CD14-positive monocyte (primary cell): ENCODE measurements at regions not wholly inside any gene's neighbourhood (a gene's known extent, or its start where the extent isn't known, plus 50 kb on each side); places are given as distances from the start of the nearest gene placed in this dataset.

ENCODE experiments used
- DNase-seq, 3 donors: peaks; one replicate each; pipeline ENCODE4 v3.0.0-alpha.2; 2011 to 2022
- H2AFZ ChIP-seq: 2 replicates; pipeline ENCODE4 v1.6.0; 2012; ENCODE audit warnings: mild to moderate bottlenecking, low read depth, low read length, inconsistent platforms; ENCODE audit not compliant: insufficient read depth, poor library complexity, severe bottlenecking
- H3K27ac ChIP-seq, 2 donors: 1 replicate in 1 of 2; 2 replicates in 1 of 2; pipeline ENCODE4 v1.5.1; 2012 to 2013; ENCODE audit warnings: low read length in 2 of 2, control low read depth in 1 of 2, inconsistent platforms in 1 of 2, low read depth in 1 of 2, mild to moderate bottlenecking in 1 of 2
- H3K27me3 ChIP-seq, 2 donors: one replicate each; pipeline versions ENCODE4 v1.6.0 to v1.6.1; 2011 to 2013; ENCODE audit warnings: low read length in 2 of 2; ENCODE audit not compliant: control insufficient read depth in 2 of 2, insufficient read depth in 2 of 2
- H3K36me3 ChIP-seq, 2 donors: replicated peaks in 1 of 2; 1 replicate in 1 of 2; 2 replicates in 1 of 2; pipeline versions ENCODE4 v1.5.1 to v1.6.1; 2012 to 2013; ENCODE audit warnings: low read length in 2 of 2, control low read depth in 1 of 2, inconsistent platforms in 1 of 2, mild to moderate bottlenecking in 1 of 2; ENCODE audit not compliant: insufficient read depth in 2 of 2, control insufficient read depth in 1 of 2
- H3K4me1 ChIP-seq, 2 donors: 1 replicate in 1 of 2; 2 replicates in 1 of 2; pipeline versions ENCODE4 v1.5.1 to v1.6.1; 2012 to 2013; ENCODE audit warnings: low read length in 2 of 2, control low read depth in 1 of 2, inconsistent platforms in 1 of 2, mild to moderate bottlenecking in 1 of 2, moderate library complexity in 1 of 2; ENCODE audit not compliant: insufficient read depth in 2 of 2, control insufficient read depth in 1 of 2
- H3K4me2 ChIP-seq: replicated peaks from 2 replicates; pipeline ENCODE3; 2012; ENCODE audit warnings: low read length, moderate library complexity, mild to moderate bottlenecking; ENCODE audit not compliant: poor library complexity, severe bottlenecking; ENCODE audit errors: extremely low read depth
- H3K4me3 ChIP-seq, 3 experiments: fragments of 200-600 bp in 1 of 3; sonication (generic) in 1 of 3; replicated peaks in 1 of 3; 1 replicate in 2 of 3; 2 replicates in 1 of 3; pipeline ENCODE4 v1.5.1; 2011 to 2013; ENCODE audit warnings: low read length in 3 of 3, mild to moderate bottlenecking in 3 of 3, control low read depth in 2 of 3, low read depth in 2 of 3, inconsistent platforms in 1 of 3, moderate library complexity in 1 of 3
- H3K79me2 ChIP-seq: 2 replicates; pipeline ENCODE4 v1.6.0; 2012; ENCODE audit warnings: mild to moderate bottlenecking, control low read depth, inconsistent platforms, low read length, moderate library complexity; ENCODE audit not compliant: insufficient read depth
- H3K9ac ChIP-seq: 2 replicates; pipeline ENCODE4 v1.6.0; 2017; ENCODE audit warnings: low read length, mild to moderate bottlenecking; ENCODE audit not compliant: insufficient read depth, poor library complexity, severe bottlenecking
- H3K9me3 ChIP-seq, 2 donors: replicated peaks in 1 of 2; 1 replicate in 1 of 2; 2 replicates in 1 of 2; pipeline versions ENCODE4 v1.5.1 to v1.6.1; 2012 to 2013; ENCODE audit warnings: low read length in 2 of 2, control low read depth in 1 of 2; ENCODE audit not compliant: control insufficient read depth in 1 of 2, insufficient read depth in 1 of 2
- H4K20me1 ChIP-seq: 2 replicates; pipeline ENCODE4 v1.6.0; 2012; ENCODE audit warnings: mild to moderate bottlenecking, low read length, control low read depth, moderate library complexity; ENCODE audit not compliant: insufficient read depth
- H3K27ac Mint-ChIP-seq, 7 donors: one replicate each; pipeline ENCODE4 v1.8.0; 2020; ENCODE audit warnings: mild to moderate bottlenecking in 7 of 7, mixed read lengths in 7 of 7, moderate library complexity in 6 of 7, inconsistent platforms in 2 of 7
- H3K27me3 Mint-ChIP-seq, 3 donors: one replicate each; pipeline ENCODE4 v1.8.0; 2021 to 2022; ENCODE audit warnings: low read depth in 3 of 3, mild to moderate bottlenecking in 3 of 3, mixed read lengths in 3 of 3, moderate library complexity in 3 of 3, inconsistent platforms in 1 of 3
- H3K36me3 Mint-ChIP-seq, 2 donors: one replicate each; pipeline ENCODE4 v1.8.0; 2020; ENCODE audit warnings: mixed read lengths in 2 of 2, inconsistent platforms in 1 of 2, mild to moderate bottlenecking in 1 of 2
- H3K4me1 Mint-ChIP-seq: one replicate; pipeline ENCODE4 v1.8.0; 2020; ENCODE audit warnings: mild to moderate bottlenecking, mixed read lengths
- H3K4me3 Mint-ChIP-seq, 2 donors: one replicate each; pipeline ENCODE4 v1.8.0; 2020; ENCODE audit warnings: mild to moderate bottlenecking in 2 of 2, mixed read lengths in 2 of 2, moderate library complexity in 1 of 2
- H3K9me3 Mint-ChIP-seq, 7 donors: one replicate each; pipeline ENCODE4 v1.8.0; 2020 to 2022; ENCODE audit warnings: mixed read lengths in 7 of 7, mild to moderate bottlenecking in 6 of 7, moderate library complexity in 6 of 7, inconsistent platforms in 2 of 7
- WGBS: methylation state at CpG from one replicate; pipeline ENCODE4 v1.1.5; 2013; ENCODE audit warnings: missing lambda C conversion rate; ENCODE audit not compliant: insufficient coverage; 5-methylcytosine and 5-hydroxymethylcytosine counted together
- intact Hi-C, 2 donors: fragments of 100-400 bp; cut with micrococcal nuclease; formaldehyde crosslinking; loops; one replicate each; pipeline versions ENCODE4 v1.15.0 to v1.15.1; 2023
- TF ChIP-seq, protein P1 (sequence below): fragments of 200-600 bp; IDR thresholded peaks from one replicate; pipeline ENCODE4 v1.8.0; 2022; ENCODE audit warnings: antibody characterized with exemption, mild to moderate bottlenecking

DNA sequence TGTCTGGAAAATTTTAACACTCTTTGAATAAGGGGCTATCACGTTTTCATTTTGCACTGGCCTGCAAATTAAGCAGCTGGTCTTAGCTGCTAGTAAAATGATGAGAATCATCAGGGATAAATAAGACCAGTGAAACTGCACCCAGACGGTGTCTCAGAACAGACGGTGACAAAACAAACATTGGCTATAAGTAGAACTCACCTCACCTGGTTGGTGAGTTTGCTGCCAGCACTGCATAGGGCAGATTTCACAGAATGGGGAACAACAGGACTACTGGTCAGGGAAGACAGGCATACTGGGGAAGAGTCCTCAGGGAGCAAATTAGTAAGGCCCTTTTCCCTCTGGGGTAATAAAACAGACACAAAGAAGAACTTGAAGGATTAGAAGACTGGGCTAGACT is 175.9 kb upstream of the CITED2 start:
- no peak overlapping the region for H3K27ac ChIP-seq
- H3K9ac ChIP-seq = no peak overlapping the region
- H3K36me3 ChIP-seq = no peaks in the 10 kb centered on the region
- no peak for DNase-seq
- H3K79me2 ChIP-seq = no peaks in the 10 kb centered on the region
- no peaks in the 10 kb centered on the region for H3K27me3 ChIP-seq
- Mint-ChIP-seq H3K27me3 (peaks cover 0 to 1% (median 0%) of the 10 kb centered on the region in 3 donors), H3K9me3 (peaks cover 0 to 3% (median 0%) of the 10 kb centered on the region in 7 donors), H3K27ac (peak overlapping the region in 1 of 7 donors; percentile 24), H3K36me3 (no peaks in the 10 kb centered on the region), H3K4me3 (no peak overlapping the region), H3K4me1 (peaks cover 18% of the 10 kb centered on the region)
- no peaks in the 10 kb centered on the region for H4K20me1 ChIP-seq
- H3K4me2 ChIP-seq = no peak overlapping the region
- no peak overlapping the region for H2AFZ ChIP-seq
- WGBS = 100% methylated on average over 3 of the region's 3 CpGs
- peaks cover 12 to 14% of the 10 kb centered on the region in 2 donors for H3K4me1 ChIP-seq
- H3K4me3 ChIP-seq = no peak overlapping the region
- intact Hi-C loops = no loop called here
- TF ChIP-seq, protein P1, sequence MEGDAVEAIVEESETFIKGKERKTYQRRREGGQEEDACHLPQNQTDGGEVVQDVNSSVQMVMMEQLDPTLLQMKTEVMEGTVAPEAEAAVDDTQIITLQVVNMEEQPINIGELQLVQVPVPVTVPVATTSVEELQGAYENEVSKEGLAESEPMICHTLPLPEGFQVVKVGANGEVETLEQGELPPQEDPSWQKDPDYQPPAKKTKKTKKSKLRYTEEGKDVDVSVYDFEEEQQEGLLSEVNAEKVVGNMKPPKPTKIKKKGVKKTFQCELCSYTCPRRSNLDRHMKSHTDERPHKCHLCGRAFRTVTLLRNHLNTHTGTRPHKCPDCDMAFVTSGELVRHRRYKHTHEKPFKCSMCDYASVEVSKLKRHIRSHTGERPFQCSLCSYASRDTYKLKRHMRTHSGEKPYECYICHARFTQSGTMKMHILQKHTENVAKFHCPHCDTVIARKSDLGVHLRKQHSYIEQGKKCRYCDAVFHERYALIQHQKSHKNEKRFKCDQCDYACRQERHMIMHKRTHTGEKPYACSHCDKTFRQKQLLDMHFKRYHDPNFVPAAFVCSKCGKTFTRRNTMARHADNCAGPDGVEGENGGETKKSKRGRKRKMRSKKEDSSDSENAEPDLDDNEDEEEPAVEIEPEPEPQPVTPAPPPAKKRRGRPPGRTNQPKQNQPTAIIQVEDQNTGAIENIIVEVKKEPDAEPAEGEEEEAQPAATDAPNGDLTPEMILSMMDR = no peak
- H3K9me3 ChIP-seq = no peaks in the 10 kb centered on the region

DNA sequence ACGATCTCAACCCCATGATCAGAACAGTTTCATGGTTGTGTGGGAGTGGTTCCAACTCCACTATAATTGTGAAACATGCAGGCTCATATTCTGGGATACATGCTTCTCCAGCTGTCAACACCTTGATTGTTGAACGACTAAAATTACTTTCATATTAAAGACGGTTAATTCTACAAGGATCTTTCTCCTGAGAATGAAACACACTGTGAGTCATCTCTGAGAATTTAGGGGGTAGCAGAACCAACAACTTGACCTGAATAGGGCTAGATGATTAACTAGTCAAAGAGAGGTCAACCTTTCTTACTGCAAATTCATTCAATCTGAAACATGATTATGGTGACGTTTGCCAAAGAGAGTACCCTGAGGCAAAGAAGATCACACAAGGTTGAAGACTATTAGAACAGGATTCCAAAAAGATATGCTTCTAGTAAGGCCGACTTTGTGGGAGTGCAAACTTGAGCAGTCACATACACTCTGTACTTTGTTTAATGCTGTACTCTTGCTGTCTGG is 175.2 kb upstream of the CITED2 start:
- H3K27me3 ChIP-seq = no peaks in the 10 kb centered on the region
- Mint-ChIP-seq H3K27ac (no peak overlapping the region), H3K9me3 (peaks cover 0 to 3% (median 0%) of the 10 kb centered on the region in 7 donors), H3K4me1 (peaks cover 18% of the 10 kb centered on the region), H3K27me3 (peaks cover 0 to 1% (median 0%) of the 10 kb centered on the region in 3 donors), H3K4me3 (no peak overlapping the region), H3K36me3 (no peaks in the 10 kb centered on the region)
- H3K4me3 ChIP-seq = no peak overlapping the region
- intact Hi-C loops = no loop called here
- DNase-seq = no peak
- no peaks in the 10 kb centered on the region for H4K20me1 ChIP-seq
- TF ChIP-seq, protein P1 = no peak
- no peak overlapping the region for H3K4me2 ChIP-seq
- no peaks in the 10 kb centered on the region for H3K36me3 ChIP-seq
- no peaks in the 10 kb centered on the region for H3K79me2 ChIP-seq
- H2AFZ ChIP-seq = no peak overlapping the region
- 100% methylated on average over 1 of the region's 5 CpGs for WGBS
- H3K4me1 ChIP-seq = peaks cover 12 to 14% of the 10 kb centered on the region in 2 donors
- no peak overlapping the region for H3K9ac ChIP-seq
- H3K9me3 ChIP-seq = no peaks in the 10 kb centered on the region
- H3K27ac ChIP-seq = no peak overlapping the region
